HG03521 (cell line): ENCODE measurements at regions not wholly inside any gene's neighbourhood (a gene's known extent, or its start where the extent isn't known, plus 50 kb on each side); places are given as distances from the start of the nearest gene placed in this dataset.
"Not testable (repeated sequence)": the region's sequence is repeated elsewhere in the genome, so short reads cannot be mapped to it uniquely, and the experiment has no call there.

Experiments used
- ATAC-seq: cut with Tn5 transposase; IDR thresholded peaks from one replicate; pipeline ENCODE4 v1.9.1; 2021; ENCODE audit warnings: mild to moderate bottlenecking, moderate library complexity; ENCODE audit not compliant: unreplicated experiment

DNA sequence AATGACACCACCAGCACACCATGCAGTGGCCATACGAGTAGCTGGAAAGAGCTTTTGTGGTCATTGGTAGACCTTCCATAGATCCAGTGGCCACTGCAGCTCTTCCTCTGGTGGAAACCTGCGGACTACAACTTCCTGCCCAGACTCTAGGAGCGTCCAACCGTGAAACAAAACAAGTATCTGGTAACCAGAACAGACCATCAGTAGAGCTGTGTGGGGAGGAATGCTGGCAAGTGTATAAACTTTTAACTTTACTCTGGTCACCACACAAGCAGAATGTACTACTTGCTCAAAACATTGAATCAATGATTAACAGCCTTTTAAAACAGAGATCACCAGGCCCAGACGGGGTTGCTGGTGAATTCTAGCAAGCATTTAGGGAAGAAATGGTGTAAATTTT is 154.7 kb upstream of the DGKB start:
- ATAC-seq, result peak; percentile 50

- not testable (repeated sequence) for ATAC-seq
Measured at GRCh38 chr7:15054304-15054703, 151.8 kb upstream of the DGKB start.

GRCh38 chr7:15049157-15049556 is 146.6 kb upstream of the DGKB start:
- ATAC-seq, result no peak

DNA sequence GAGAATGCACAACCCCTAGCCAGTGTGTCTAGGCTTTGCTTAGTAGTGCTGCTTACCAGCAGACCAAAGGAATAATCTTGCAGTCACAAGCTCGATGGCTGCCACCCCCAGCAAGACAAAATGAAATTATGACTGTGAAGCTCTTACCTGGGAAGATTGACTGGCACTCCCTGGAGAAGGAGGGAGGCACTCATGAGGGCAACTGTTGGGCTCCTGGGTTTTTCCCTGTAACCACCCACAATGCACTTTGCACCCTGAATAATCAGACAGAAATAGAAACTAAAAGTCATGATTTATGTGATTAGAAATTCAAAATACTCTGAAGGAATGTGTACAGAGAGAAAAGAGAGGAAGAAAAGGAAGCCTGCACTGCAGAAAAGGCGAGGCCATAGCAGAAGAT is 144.3 kb upstream of the DGKB start:
- no peak for ATAC-seq

DNA sequence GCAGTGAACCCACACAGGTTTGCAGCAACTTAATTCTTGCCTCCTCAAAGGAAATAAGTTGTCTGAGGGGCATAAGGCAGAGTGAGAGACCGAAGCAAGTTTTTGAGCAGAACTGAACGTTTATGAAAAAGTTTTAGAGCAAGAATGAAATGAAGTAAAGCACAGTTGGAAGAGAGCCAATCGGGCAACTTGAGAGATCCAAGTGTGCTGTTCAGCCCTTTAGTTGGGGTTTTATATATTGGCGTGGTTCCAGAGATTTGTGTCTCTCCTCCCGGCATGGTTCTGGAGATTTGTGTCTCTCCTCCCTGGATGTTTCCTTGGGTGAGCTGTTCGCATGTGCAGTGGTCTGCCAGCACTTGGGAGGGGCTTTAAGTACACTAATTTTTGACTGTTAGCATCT is 141.4 kb upstream of the DGKB start:
- ATAC-seq, result no peak

GRCh38 chr7:15042285-15043065 is 139.9 kb upstream of the DGKB start:
- ATAC-seq, result no peak

DNA sequence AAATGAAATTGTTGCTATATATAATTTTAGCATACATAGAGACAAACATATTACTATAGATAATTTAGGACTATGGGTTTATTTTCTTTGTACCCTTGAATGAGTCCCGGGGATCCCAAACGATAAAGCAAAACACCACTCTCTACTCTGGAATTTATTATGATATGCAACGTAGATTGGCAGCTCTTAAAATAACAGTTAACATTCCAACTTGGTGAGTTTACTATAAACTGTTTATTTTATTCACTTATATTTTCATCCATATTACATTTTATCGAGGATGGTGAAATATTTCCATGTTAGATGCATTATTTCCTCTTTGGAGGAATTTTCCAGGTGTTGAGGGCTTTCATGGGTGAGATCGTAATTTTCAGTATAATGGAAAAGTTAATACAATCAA is 138.7 kb upstream of the DGKB start:
- ATAC-seq, result no peak

GRCh38 chr7:15035814-15036213 is 133.3 kb upstream of the DGKB start:
- ATAC-seq, result no peak

DNA sequence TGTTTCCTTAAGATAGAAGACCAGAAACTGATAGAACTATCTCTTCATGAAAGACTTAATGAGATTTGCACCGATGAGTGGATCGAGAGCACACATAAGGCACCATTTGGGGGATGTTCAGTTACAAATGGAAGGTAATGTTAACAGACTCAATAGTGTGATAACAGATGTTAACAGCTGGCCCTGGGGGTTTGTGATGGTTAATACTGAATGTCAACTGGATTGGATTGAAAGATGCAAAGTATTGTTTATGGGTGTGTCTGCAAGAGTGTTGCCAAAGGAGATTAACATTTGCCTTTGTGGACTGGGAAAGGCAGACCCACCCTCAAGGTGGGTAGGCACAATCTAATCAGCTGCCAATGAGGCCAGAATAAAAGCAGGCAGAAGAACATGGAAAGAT is 130.5 kb upstream of the DGKB start:
- no peak for ATAC-seq

DNA sequence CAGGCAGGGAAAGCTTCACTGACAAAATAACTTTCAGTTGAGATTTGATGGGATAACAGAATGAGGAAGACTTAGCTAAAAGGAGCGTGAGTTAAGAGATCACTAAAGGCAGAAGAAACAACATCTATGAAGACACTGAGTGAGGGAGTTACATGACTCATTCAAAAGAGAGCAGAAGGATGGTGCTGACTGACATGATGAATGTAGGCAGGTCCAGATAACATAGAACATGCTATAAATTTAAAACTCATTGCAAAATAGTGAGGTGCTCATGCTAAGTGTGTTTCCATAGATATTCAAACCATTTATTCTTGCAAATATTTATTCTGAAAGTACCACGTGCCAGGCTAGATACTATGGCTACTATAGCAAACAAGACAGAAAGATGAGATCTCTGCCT is 116.4 kb upstream of the DGKB start:
- no peak for ATAC-seq

DNA sequence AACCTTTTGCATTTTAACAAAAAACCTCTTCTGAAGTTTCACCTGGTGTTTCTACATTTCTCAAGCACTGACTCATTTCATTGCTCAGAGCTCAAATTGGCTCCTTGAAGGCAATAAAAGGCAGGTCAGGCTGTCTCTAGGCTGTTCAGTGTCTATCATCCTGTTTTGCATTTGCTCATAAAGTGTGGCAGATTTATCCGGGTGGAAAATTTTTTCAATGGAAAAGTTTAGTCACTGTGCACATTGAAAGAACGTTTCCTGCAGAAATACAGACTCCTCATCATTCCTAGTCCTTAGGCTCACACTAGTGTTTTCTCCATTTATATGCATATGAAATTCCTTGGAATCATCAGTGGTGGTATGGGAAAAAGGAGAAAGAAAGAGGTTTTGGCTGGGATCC is 114.2 kb upstream of the DGKB start:
- ATAC-seq, result no peak

GRCh38 chr7:15016315-15016667 is 113.7 kb upstream of the DGKB start:
- no peak for ATAC-seq

- ATAC-seq, result peak; percentile 89
Measured at GRCh38 chr7:15015545-15016314, 113.2 kb upstream of the DGKB start.

- no peak for ATAC-seq
Measured at GRCh38 chr7:15012135-15012534, 109.6 kb upstream of the DGKB start.

- no peak for ATAC-seq
Measured at GRCh38 chr7:15011289-15011688, 108.7 kb upstream of the DGKB start.

GRCh38 chr7:15007507-15007906 is 105.0 kb upstream of the DGKB start:
- no peak for ATAC-seq

DNA sequence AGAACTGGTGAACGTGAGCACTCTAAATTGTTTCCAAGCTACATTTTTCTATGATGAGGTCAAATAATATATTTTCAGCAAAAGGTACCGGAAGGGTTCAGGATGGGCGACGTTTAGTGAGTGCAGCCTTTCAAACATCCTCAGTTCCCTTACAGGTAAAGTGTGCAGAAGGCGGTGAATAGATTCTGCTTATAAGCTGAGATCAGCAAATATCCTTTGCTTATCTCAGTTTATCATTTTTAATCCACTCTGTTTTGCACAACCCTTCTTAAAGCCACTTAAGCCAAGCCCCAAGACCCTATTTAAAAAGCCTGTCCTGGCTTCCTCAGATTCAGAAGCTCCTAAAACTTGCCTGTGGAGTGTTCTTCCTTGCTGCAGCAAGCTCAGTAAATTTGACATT is 103.1 kb upstream of the DGKB start:
- no peak for ATAC-seq

- ATAC-seq, result no peak
Measured at GRCh38 chr7:15000157-15000556, 97.6 kb upstream of the DGKB start.

- ATAC-seq, result no peak
Measured at GRCh38 chr7:14999331-14999730, 96.8 kb upstream of the DGKB start.

DNA sequence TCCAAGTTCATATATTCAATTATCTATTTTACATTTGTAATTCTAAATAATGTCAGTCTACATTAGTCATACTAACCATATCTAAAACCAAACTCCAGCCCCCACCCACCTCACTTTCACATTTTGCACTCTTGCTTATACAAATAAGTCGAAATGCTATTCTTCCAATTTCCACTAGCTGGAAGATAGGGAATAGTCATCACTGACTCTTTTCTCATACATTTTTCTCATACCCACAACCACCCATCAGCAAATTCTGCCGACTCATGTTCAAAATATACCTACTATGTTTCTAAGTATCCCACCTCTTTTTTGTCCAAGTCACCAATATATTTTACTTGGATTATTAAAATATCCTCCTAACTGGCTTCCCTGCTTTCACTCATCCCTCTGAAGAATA is 93.2 kb upstream of the DGKB start:
- ATAC-seq, result no peak

DNA sequence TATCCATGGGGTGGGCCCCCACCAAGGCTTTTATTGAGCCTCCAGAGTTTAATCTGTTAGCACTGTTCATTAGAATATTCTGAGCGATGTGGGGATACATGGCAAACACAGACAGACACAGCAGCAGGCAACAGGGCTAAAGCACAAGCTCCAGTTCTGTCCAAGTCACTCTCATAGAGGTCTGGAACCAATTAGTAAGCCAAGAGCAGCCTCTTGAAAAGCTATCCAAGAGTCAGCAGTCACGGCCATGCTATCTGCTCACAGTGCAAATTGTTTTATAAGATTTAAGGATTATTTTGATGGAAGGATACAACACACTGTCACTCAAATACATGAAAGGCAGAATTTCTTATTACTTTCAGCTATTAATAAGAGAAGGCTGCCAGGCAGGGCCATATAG is 86.4 kb upstream of the DGKB start:
- no peak for ATAC-seq

DNA sequence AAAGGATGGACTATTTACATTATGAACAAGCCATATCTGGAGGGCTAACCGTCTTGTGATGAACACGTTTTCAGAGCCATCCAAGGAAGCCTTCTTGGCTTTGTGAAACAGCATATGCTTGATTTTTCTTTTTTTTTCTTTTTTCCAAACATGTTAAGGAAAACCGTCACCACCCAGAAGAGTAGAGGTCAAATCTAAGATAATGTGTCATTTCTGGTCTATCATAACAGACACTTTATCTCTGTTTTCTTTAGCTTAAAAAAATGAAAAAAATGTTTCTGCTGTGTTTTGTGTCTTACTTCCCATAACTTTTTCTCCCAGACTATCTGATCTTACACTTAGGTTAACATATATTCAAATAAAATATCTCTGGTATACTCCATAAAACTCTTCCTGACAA is 76.1 kb upstream of the DGKB start:
- no peak for ATAC-seq

- no peak for ATAC-seq
Measured at GRCh38 chr7:14974688-14975087, 72.1 kb upstream of the DGKB start.
